AG09309 (cell line): ENCODE measurements at regions not wholly inside any gene's neighbourhood (a gene's known extent, or its start where the extent isn't known, plus 50 kb on each side); places are given as distances from the start of the nearest gene placed in this dataset.

ENCODE experiments used
- DNase-seq: peaks from one replicate; pipeline ENCODE4 v3.0.0-alpha.2; 2010; ENCODE audit warnings: low read depth
- H3K4me3 ChIP-seq: 2 replicates; pipeline ENCODE4 v1.5.1; 2011; ENCODE audit warnings: mild to moderate bottlenecking, low read depth, low read length, moderate library complexity; ENCODE audit not compliant: control insufficient read depth
- TF ChIP-seq, protein P1 (sequence below): IDR thresholded peaks from 2 replicates; pipeline ENCODE4 v1.5.1; 2011; ENCODE audit warnings: mild to moderate bottlenecking, low read depth, low read length, inconsistent platforms; ENCODE audit not compliant: insufficient read depth, control insufficient read depth; ENCODE audit errors: missing control alignments

DNA sequence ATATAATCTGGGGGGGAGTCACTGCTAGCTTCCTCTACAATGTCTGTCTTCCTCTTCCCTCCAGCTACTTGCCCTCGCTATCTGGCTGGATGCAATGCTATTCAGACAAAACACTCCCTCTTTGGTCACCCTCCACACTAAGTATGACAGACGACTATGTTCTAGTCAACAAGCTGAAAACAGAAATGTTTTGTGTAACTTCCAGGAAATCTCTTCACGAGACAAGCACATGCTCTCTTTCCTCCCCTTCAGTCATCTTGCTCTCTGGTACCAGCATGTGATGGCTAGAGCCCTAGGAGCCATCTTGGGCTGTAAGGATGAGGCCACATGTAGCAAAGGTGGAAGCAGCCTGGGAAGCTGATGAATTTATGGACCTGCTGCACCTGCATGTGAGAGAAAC, 151.3 kb downstream of the ARRDC4 start:
- DNase-seq, result no peak
- H3K4me3 ChIP-seq, result no peak overlapping the region
- TF ChIP-seq, protein P1, sequence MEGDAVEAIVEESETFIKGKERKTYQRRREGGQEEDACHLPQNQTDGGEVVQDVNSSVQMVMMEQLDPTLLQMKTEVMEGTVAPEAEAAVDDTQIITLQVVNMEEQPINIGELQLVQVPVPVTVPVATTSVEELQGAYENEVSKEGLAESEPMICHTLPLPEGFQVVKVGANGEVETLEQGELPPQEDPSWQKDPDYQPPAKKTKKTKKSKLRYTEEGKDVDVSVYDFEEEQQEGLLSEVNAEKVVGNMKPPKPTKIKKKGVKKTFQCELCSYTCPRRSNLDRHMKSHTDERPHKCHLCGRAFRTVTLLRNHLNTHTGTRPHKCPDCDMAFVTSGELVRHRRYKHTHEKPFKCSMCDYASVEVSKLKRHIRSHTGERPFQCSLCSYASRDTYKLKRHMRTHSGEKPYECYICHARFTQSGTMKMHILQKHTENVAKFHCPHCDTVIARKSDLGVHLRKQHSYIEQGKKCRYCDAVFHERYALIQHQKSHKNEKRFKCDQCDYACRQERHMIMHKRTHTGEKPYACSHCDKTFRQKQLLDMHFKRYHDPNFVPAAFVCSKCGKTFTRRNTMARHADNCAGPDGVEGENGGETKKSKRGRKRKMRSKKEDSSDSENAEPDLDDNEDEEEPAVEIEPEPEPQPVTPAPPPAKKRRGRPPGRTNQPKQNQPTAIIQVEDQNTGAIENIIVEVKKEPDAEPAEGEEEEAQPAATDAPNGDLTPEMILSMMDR, result no peak

DNA sequence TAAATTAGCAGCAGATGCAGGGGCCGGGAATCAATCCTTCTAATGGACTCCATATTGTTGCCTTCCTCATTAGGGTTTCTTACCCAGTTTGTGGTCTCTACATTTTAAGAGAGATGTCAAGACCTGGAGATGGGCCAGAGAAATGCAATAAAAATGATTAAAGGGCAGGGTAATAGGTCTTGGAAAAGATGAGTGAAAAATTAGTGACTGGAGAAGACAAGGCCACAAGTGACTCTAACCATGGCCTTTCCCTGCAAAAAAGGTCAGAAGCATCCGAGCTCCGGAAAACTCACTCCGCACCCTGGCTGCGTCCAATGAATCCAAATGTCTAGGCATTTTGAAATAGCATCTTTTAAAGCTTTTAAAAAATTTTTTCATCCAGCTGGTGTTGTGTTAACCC, 152.8 kb downstream of the ARRDC4 start:
- no peak for DNase-seq
- H3K4me3 ChIP-seq, result no peak overlapping the region
- TF ChIP-seq, protein P1, result no peak

DNA sequence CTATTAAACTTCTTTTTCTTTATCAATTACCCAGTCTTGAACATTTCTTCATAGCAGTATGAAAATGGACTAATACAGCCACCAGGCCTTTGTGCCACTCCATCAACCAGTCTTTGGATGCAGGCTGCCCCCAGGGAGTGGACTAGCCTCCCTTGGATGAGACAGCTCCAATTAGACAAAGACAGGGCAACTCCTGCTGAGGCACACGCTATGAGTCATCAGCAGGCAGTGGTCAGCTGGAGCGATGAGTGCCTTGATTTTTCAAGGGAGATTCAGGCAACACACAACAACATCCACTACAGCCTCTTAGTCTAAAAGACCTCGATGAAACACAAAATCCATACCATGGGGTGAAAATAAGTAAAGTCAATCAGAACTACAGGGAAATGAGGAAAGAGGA, 160.1 kb downstream of the ARRDC4 start:
- no peak for DNase-seq
- TF ChIP-seq, protein P1, result no peak

DNA sequence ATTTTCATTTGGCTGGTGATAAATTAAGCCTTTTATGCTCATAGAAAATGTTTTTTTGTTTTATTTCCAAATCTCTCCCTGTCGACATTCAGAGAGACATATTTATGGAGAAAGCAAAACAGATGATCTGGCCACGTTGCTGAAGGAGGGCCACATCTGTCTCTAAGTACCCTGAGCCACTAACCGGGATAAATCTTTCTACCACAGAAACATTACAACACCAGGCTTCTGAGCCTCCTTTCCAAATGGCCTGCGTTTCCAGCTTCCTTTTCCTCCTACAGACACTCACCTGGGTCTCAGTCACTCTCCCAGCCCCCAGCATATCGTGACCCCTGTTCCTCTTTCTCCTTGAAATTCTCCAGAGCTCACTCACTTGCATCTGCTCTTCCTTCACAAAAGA, 161.0 kb downstream of the ARRDC4 start:
- DNase-seq, result no peak
- TF ChIP-seq, protein P1, result no peak
- H3K4me3 ChIP-seq, result no peak overlapping the region

More for the DNA sequence above, 160.1 kb downstream of the ARRDC4 start:
- no peak overlapping the region for H3K4me3 ChIP-seq

DNA sequence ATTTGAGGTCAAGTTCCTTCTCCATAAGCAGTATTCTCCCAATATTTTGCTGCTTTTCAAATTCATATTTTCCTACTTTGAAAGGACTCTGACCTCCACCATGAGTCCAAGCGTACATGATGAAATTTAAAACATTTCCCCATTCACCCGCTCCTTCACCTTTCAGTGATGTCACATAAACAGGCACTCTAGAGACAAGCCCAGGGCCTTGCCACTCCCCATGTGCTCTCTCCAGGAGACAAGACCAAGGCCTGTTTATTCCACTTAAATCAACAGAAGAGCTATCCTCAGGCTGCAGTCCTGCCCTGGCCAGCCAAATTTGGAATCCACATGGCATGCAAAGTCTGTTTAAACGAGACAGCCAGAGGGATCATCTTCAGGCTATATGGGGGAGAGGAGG, 161.5 kb downstream of the ARRDC4 start:
- no peak overlapping the region for H3K4me3 ChIP-seq
- no peak for DNase-seq
- TF ChIP-seq, protein P1, result no peak

DNA sequence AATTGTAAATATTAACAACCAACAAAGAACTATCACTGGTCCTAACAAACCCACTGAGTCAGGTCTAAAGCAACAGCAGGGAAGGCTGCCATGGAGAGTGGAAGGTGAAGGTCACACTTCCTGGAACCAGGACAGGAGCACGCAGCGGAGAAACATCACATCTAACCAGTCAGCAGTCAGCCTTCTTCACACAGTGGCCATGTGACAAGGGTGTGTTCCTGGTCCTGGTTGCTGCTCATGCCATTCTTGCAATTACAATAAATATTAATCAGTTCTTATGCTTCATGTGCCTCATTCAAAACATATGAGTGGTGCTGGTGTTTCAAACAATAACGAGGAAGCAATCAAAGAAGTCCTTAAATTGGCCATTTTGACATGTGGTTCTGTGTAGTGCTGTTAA, 162.8 kb downstream of the ARRDC4 start:
- TF ChIP-seq, protein P1, result no peak
- no peak for DNase-seq
- no peak overlapping the region for H3K4me3 ChIP-seq

DNA sequence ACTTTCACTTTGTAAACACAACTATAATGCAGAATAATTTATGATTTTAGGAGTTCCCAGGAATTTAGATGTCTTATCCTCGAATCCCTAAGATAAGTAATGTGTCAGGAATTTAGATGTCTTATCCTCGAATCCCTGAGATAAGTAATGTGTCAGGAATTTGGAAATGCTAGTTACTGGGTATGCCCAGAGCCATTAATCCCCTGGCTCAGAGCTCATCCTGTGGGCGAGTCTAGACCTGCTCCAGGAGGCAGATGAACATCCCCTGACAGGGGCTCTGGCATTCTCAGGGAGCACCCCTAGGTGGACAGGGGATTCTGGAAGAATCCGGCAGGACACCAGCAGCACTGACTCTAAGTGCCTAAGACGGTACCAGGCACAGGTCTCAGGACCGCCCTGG, 163.3 kb downstream of the ARRDC4 start:
- DNase-seq, result no peak

More for the DNA sequence above, 163.3 kb downstream of the ARRDC4 start:
- no peak overlapping the region for H3K4me3 ChIP-seq
- TF ChIP-seq, protein P1, result no peak
